Subcutaneous abdominal adipose tissue (tissue), 5 donors: ENCODE measurements at regions not wholly inside any gene's neighbourhood (a gene's known extent, or its start where the extent isn't known, plus 50 kb on each side); places are given as distances from the start of the nearest gene placed in this dataset.
A peak's percentile ranks its signal among the peaks of the same experiment; 100 is the strongest.

Experiments
- H3K27ac ChIP-seq: one replicate; pipeline ENCODE4 v1.7.0; 2013; ENCODE audit warnings: low read depth, mild to moderate bottlenecking, inconsistent platforms, low read length, moderate library complexity
- H3K27me3 ChIP-seq, 5 donors: one replicate each; pipeline ENCODE4 v1.7.0; 2013; ENCODE audit warnings: low read length in 5 of 5, inconsistent platforms in 1 of 5; ENCODE audit not compliant: control insufficient read depth in 5 of 5, insufficient read depth in 4 of 5
- H3K36me3 ChIP-seq, 5 donors: one replicate each; pipeline ENCODE4 v1.7.0; 2013; ENCODE audit warnings: low read length in 5 of 5; ENCODE audit not compliant: control insufficient read depth in 5 of 5, insufficient read depth in 5 of 5
- H3K4me1 ChIP-seq, 5 donors: one replicate each; pipeline ENCODE4 v1.7.0; 2013; ENCODE audit warnings: low read length in 5 of 5, mild to moderate bottlenecking in 3 of 5, moderate library complexity in 1 of 5; ENCODE audit not compliant: control insufficient read depth in 5 of 5, insufficient read depth in 5 of 5
- H3K4me3 ChIP-seq, 5 donors: one replicate each; pipeline ENCODE4 v1.7.0; 2013; ENCODE audit warnings: low read length in 5 of 5, low read depth in 1 of 5
- H3K9ac ChIP-seq, 5 donors: one replicate each; pipeline ENCODE4 v1.7.0; 2013; ENCODE audit warnings: low read length in 5 of 5, mild to moderate bottlenecking in 4 of 5, moderate library complexity in 3 of 5
- H3K9me3 ChIP-seq, 5 donors: one replicate each; pipeline ENCODE4 v1.7.0; 2013; ENCODE audit warnings: low read length in 5 of 5; ENCODE audit not compliant: control insufficient read depth in 5 of 5
- donor health status: healthy.
- donor health status: healthy.
- donor health status: healthy.
- donor health status: healthy.
- donor health status: healthy.

DNA sequence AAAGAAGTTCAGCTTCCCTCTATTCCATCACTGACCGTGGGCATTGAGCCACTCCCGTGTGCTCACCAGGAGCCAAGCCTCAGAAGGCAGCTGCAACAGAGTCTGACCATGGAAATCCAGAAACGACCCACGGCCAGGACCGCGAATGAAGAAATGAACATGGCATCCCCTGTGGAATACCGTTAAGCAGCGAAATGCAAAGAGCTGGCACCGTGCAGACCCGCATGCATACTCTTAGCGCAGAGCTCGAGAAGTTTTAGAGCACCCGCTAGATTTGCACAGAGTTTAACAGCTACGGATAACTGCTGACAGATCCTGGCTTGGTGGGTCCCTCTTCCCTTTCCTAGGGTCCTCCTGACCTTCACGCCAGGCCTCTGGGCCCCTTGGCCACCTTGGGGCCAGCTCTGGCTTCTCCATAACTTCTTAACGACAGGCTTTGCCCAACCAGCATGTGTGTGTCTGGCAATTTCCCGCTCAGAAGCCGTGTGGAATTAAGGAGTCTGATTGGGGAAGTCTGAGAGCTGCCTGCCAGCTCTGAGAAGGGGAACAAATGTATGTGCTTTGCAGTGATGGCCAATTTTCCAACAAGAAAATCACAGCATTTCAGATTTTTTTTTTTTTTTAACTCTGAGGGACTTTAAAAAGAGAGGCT, 75.3 kb upstream of the COL5A1 start:
- peaks cover 0 to 33% (median 20%) of the 10 kb centered on the region in 5 donors for H3K4me1 ChIP-seq
- no peak overlapping the region for H3K27ac ChIP-seq
- H3K9me3 ChIP-seq: peaks cover 5 to 16% (median 12%) of the 10 kb centered on the region in 5 donors
- no peaks in the 10 kb centered on the region for H3K27me3 ChIP-seq
- H3K9ac ChIP-seq: no peak overlapping the region
- H3K4me3 ChIP-seq: no peak overlapping the region
- H3K36me3 ChIP-seq: no peaks in the 10 kb centered on the region

DNA sequence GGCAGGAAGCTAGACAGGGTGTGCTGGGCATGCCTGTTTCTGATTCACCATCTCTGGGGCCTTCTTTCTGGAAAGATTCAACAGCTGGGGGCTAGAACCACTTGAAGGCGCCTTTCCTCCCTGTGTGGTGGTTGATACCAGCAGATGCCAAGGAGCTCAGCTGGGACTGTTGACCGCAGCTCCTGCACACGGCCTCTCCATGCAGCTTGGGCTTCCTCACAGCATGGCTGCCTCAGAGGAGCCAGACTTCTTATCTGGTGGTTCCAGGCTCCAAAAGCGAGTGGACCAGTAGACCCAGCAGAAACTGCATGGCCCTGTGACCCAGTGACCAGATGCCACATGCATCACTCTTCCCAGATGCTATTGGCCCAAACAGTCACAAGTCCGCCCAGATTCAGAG, 74.7 kb upstream of the COL5A1 start:
- peaks cover 0 to 37% (median 20%) of the 10 kb centered on the region in 5 donors for H3K4me1 ChIP-seq
- H3K27me3 ChIP-seq: no peaks in the 10 kb centered on the region

DNA sequence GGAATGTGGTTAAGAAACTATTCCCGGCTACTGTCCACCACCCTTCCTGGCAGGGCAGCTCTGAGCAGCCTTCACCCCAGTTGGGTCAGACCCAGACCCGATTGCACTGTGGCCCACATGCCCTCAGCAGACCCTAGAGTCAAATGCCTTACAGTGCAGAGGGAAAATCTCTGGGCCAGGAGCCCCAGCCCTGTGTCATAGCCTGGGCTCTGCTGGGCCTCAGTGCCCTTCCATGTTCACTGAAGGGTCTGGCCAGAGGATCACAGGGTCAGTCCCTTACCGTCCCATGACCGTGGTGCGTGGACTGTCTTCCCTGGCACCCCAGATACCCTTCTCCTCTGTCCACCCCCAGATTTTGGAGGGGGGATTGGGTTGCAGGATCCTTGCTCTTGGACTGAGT, 73.5 kb upstream of the COL5A1 start:
- no peak overlapping the region for H3K9ac ChIP-seq
- peak overlapping the region; percentile 43 for H3K27ac ChIP-seq
- no peak overlapping the region for H3K4me3 ChIP-seq
- H3K9me3 ChIP-seq: peaks cover 5 to 21% (median 17%) of the 10 kb centered on the region in 5 donors
- no peaks in the 10 kb centered on the region for H3K27me3 ChIP-seq
- H3K36me3 ChIP-seq: no peaks in the 10 kb centered on the region
- H3K4me1 ChIP-seq: peaks cover 0 to 37% (median 20%) of the 10 kb centered on the region in 5 donors

More for the DNA sequence above, 74.7 kb upstream of the COL5A1 start:
- Histone ChIP-seq H3K4me3 (peak overlapping the region in 1 of 5 donors; percentile 6), H3K9me3 (peaks cover 5 to 18% (median 16%) of the 10 kb centered on the region in 5 donors), H3K9ac (no peak overlapping the region), H3K27ac (no peak overlapping the region), H3K36me3 (no peaks in the 10 kb centered on the region)

DNA sequence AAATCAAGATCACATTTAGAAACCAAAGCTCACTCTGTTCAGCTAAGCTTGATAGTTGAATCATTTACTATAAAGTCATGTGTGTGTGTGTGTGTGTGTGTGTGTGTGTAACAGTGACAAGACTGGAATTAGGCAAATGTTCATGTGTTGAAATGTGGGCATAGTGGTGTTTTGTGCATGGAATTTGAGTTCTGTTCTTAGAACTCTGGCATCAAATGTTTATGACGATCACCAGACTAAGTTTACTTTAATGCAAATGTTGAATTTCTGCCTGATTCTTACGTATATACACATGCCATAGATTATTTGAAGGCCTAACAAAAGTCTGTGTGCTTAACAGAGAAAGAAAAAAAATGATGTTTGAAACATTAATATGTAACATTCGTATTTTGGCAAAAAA, 72.8 kb upstream of the COL5A1 start:
- H3K27ac ChIP-seq: peak overlapping the region; percentile 43
- H3K4me1 ChIP-seq: peaks cover 0 to 37% (median 20%) of the 10 kb centered on the region in 5 donors
- no peaks in the 10 kb centered on the region for H3K36me3 ChIP-seq
- H3K9me3 ChIP-seq: peaks cover 5 to 21% (median 16%) of the 10 kb centered on the region in 5 donors
- H3K9ac ChIP-seq: no peak overlapping the region
- no peak overlapping the region for H3K4me3 ChIP-seq
- no peaks in the 10 kb centered on the region for H3K27me3 ChIP-seq

DNA sequence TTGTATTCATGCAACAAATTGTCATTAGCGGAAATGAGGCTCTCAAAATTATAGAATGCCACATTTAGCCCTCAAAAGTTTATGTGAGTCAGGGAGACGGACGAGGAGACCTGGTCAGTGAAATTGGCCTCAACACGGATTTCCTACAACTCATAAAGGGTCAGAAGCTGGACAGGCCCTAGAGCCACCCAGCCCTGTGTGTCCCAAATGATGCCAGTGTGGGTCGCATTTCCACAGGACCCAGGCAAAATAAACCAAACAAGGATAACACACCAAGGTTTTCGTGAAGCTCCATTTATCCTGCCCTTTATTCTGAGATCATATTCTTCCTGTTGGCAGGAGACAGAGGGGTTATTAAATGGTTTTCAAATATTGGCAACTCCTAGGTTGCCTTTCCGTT, 72.0 kb upstream of the COL5A1 start:
- no peak overlapping the region for H3K27ac ChIP-seq
- peaks cover 5 to 21% (median 16%) of the 10 kb centered on the region in 5 donors for H3K9me3 ChIP-seq
- no peak overlapping the region for H3K9ac ChIP-seq
- H3K36me3 ChIP-seq: no peaks in the 10 kb centered on the region
- no peaks in the 10 kb centered on the region for H3K27me3 ChIP-seq
- peaks cover 0 to 37% (median 20%) of the 10 kb centered on the region in 5 donors for H3K4me1 ChIP-seq
- no peak overlapping the region for H3K4me3 ChIP-seq

DNA sequence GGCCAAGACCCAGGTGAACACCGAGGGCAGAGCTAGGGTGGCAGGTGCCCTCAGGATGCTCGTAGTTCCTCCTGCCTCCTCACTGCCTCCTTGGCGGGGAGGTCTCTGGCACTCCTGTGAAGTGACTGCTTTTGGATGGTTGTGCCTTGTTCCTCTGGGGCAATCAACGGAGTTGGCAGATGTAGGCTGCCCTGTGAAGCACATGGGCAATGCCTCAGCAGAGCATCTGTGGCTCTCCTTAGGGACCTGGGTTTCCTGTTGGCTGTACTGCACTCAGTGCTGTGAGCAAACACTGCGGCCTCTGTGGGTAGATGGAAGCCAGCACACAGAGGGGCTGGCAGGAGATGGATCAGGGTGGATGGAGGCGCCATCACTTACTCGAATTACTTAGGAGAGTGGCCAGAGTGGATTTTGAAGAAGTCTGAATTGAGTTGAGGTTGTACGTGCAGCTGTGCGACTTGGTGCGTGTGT, 71.4 kb upstream of the COL5A1 start:
- no peaks in the 10 kb centered on the region for H3K27me3 ChIP-seq
- H3K27ac ChIP-seq: peak overlapping the region; percentile 24
- H3K4me3 ChIP-seq: no peak overlapping the region
- H3K36me3 ChIP-seq: no peaks in the 10 kb centered on the region
- no peak overlapping the region for H3K9ac ChIP-seq
- H3K9me3 ChIP-seq: peaks cover 5 to 21% (median 16%) of the 10 kb centered on the region in 5 donors
- peaks cover 0 to 37% (median 20%) of the 10 kb centered on the region in 5 donors for H3K4me1 ChIP-seq

DNA sequence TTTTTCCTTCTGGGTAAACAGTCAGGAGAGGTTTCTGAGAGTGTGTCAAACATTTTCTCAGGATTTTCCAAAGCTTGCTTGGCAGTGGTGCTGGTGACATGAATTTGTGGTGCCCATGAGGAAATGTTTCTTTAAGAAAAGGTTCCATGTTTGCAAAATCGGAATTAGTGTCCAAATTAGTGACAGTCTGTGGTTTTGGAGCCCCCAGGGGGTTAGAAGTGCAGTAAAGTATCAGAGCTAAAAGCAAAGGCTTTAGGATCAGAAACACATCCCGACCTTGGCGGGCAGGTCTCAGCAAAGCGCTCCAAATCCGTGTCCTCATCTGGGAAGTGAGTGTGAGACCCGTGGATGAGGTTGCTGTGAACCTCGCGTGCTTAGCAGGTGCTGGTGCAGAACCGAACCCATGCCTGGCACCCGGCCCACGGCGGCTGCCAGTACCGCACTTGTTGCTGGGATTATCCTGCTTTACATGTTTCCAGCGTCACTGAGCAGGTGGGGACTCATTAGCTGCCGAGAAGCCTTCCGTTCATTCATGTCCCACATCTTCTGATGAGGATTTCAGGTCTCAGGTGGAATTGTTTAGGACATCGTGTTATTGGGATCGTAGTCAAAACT, 70.8 kb upstream of the COL5A1 start:
- Histone ChIP-seq H3K27ac (peak overlapping the region; percentile 24), H3K4me1 (peaks cover 0 to 37% (median 20%) of the 10 kb centered on the region in 5 donors), H3K9me3 (peaks cover 5 to 21% (median 13%) of the 10 kb centered on the region in 5 donors)

DNA sequence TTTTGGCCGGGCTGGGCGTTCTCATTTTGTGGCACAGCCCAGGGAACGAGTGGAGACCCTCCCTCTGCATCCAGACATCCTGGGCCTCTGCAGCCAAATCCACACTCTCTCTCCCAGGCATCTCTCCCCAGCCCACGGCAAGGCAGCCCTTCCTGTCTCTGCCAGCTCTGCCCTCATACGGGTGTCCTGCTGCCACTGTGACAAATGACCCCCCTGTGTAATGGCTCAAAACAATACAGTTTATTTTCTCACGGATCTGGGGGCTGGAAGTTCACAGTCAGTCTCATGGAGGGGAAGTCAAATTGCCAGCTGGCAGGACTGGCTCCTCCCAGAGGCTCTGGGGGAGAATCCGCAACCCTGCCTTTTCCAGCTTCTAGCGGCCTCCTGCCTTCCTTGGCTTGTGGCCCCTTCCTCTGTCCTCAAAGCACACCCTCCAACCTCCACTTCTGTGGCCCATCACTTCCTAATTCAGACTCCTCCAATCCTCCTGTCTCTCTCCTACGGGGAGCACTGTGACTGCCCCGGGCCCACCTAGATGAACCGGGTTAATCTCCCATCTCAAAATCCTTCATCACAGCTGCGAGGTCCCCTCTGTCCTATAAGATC, 70.2 kb upstream of the COL5A1 start:
- Histone ChIP-seq H3K27me3 (peaks cover 0 to 3% (median 0%) of the 10 kb centered on the region in 5 donors), H3K27ac (no peak overlapping the region), H3K4me1 (peaks cover 0 to 37% (median 20%) of the 10 kb centered on the region in 5 donors), H3K4me3 (no peak overlapping the region), H3K36me3 (no peaks in the 10 kb centered on the region), H3K9me3 (peaks cover 5 to 17% (median 11%) of the 10 kb centered on the region in 5 donors), H3K9ac (no peak overlapping the region)

More for the DNA sequence above, 70.8 kb upstream of the COL5A1 start:
- peaks cover 0 to 3% (median 0%) of the 10 kb centered on the region in 5 donors for H3K27me3 ChIP-seq
- H3K4me3 ChIP-seq: no peak overlapping the region
- H3K9ac ChIP-seq: no peak overlapping the region
- H3K36me3 ChIP-seq: no peaks in the 10 kb centered on the region

DNA sequence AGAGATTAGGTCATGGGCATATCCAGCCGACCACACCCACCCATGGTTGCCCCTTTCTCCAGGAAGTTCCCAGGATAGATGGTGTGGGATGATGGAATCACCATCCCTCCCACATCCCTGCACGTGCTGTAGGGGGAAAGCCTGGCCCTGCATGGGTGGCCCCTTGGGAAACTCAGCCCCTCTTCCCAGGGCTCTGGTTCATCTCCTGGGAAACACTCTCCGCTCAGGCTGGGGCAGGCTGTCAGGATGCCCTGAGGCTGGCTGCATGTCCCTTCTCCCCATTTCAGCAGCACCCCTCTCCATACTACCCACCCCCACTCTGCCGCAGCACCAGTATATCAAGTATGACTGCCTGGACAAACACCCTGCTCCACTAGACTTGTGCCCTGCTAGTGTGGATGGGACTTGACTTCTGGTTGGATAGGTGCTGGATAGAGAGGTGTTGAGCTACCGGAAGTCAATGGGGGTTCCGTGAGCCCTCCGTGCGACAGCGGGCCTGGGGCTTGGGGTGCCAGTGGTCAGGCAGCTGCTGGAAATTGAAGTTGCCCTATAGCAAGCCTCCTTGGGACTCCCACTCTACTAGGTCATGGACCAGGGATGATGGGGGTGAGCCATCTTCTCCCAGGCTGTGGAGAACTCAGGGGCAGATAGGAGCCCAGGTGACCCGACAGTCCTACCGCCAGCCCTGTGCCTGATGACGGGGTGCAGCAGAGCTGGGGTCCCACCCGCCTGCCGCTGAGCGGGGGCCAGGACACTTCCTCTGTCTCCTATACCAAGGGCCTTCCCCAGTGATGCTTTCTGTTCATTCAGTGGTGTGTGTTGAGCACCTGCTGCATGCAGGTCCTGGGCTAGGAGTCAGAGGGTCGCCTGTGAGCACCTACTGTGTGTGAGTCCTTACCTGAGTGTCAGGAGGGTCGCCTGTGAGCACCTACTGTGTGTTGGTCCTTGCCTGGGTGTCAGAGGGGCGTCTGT, 69.4 kb upstream of the COL5A1 start:
- Histone ChIP-seq H3K27me3 (peaks cover 0 to 3% (median 0%) of the 10 kb centered on the region in 5 donors), H3K4me1 (peaks cover 0 to 37% (median 20%) of the 10 kb centered on the region in 5 donors), H3K9ac (no peak overlapping the region), H3K36me3 (no peaks in the 10 kb centered on the region), H3K27ac (no peak overlapping the region), H3K4me3 (no peak overlapping the region), H3K9me3 (peaks cover under 1 to 9% (median 6%) of the 10 kb centered on the region in 5 donors)
